Activated CD4-positive, alpha-beta memory T cell treated with anti-CD3 and anti-CD28 coated beads for 36 hours (primary cell): ENCODE measurements at regions not wholly inside any gene's neighbourhood (a gene's known extent, or its start where the extent isn't known, plus 50 kb on each side); places are given as distances from the start of the nearest gene placed in this dataset.
"Not testable (repeated sequence)": the region's sequence is repeated elsewhere in the genome, so short reads cannot be mapped to it uniquely, and the experiment has no call there.

Experiments used
- CTCF ChIA-PET: fragments of 350-600 bp; sonication (Branson Sonifier 250); formaldehyde crosslinking; loops from one replicate; lab custom pipeline; 2021; ENCODE audit warnings: antibody characterized with exemption, inconsistent platforms; lab: Charles Lee
- POLR2A ChIA-PET: fragments of 350-600 bp; sonication (Branson Sonifier 250); formaldehyde crosslinking; loops from one replicate; lab custom pipeline; 2021; ENCODE audit warnings: antibody characterized with exemption; lab: Charles Lee
- DNase-seq: peaks from one replicate; pipeline ENCODE4 v3.0.0-alpha.2; 2020
- H3K27ac Mint-ChIP-seq: one replicate; pipeline ENCODE4 v1.8.0; 2021; ENCODE audit warnings: mixed read lengths
- H3K27me3 Mint-ChIP-seq: one replicate; pipeline ENCODE4 v1.8.0; 2021; ENCODE audit warnings: mixed read lengths
- H3K36me3 Mint-ChIP-seq: one replicate; pipeline ENCODE4 v1.8.0; 2021; ENCODE audit warnings: mixed read lengths
- H3K4me1 Mint-ChIP-seq: one replicate; pipeline ENCODE4 v1.8.0; 2021; ENCODE audit warnings: low read depth, mixed read lengths
- H3K4me3 Mint-ChIP-seq: one replicate; pipeline ENCODE4 v1.8.0; 2021; ENCODE audit warnings: mild to moderate bottlenecking, mixed read lengths
- H3K9me3 Mint-ChIP-seq: one replicate; pipeline ENCODE4 v1.8.0; 2021; ENCODE audit warnings: mixed read lengths
- intact Hi-C: fragments of 100-400 bp; cut with micrococcal nuclease; formaldehyde crosslinking; loops from one replicate; pipeline ENCODE4 v1.15.1; 2023

DNA sequence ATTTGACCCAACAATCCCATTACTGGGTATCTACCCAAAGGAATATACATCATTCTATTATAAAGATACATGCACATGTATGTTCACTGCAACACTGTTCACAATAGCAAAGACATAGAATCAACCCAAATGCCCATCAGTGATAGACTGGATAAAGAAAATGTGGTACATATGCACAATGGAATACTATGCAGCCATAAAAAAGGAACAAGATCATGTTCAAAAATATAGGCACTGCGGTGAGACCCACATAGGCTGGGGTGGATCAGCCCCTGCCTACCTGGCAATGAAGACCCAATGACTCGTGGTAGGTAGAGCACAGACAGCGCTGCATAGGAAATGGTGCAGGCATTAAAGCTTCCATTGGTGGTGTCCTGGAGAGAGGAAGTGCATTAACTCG, 88.6 kb upstream of the NFIL3 start:
- H3K4me3 Mint-ChIP-seq, POLR2A ChIA-PET, H3K27ac Mint-ChIP-seq, intact Hi-C loops, H3K9me3 Mint-ChIP-seq, H3K36me3 Mint-ChIP-seq, DNase-seq, H3K4me1 Mint-ChIP-seq, CTCF ChIA-PET: not testable (repeated sequence)
- H3K27me3 Mint-ChIP-seq, result peaks cover 28% of the 10 kb centered on the region

DNA sequence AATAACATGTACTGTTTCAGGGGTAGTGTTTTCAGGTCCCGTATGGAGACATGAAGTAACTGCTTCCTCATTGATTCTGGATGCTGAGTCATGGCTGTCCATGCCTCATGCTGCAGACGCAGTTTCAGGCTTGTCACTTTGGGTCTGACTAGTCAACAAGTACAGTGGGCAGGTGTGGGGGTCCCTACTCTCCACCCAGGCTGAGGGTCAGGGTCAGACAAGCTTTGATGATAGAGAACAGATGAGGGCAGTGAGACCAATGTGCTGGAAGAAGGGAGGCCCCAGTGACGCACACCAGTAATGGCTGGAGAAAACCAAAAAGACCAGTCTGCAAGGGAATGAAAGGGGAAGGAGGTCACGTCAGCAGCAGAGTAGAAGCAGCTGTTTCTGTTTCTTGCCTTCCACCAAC, 80.0 kb upstream of the NFIL3 start:
- no peaks in the 10 kb centered on the region for H3K9me3 Mint-ChIP-seq
- DNase-seq, result no peak
- no peaks in the 10 kb centered on the region for H3K36me3 Mint-ChIP-seq
- intact Hi-C loops, result no loop called here
- POLR2A ChIA-PET, result no interaction called here
- H3K27me3 Mint-ChIP-seq, result peaks cover 15% of the 10 kb centered on the region
- peaks cover 8% of the 10 kb centered on the region for H3K4me1 Mint-ChIP-seq
- no peak overlapping the region for H3K4me3 Mint-ChIP-seq
- H3K27ac Mint-ChIP-seq, result no peak overlapping the region
- CTCF ChIA-PET, result interaction anchor here (0.9 kb wide), 1 partner anchor 589 kb away, joined by 3 read pairs; no protein-coding TSS in a partner anchor

DNA sequence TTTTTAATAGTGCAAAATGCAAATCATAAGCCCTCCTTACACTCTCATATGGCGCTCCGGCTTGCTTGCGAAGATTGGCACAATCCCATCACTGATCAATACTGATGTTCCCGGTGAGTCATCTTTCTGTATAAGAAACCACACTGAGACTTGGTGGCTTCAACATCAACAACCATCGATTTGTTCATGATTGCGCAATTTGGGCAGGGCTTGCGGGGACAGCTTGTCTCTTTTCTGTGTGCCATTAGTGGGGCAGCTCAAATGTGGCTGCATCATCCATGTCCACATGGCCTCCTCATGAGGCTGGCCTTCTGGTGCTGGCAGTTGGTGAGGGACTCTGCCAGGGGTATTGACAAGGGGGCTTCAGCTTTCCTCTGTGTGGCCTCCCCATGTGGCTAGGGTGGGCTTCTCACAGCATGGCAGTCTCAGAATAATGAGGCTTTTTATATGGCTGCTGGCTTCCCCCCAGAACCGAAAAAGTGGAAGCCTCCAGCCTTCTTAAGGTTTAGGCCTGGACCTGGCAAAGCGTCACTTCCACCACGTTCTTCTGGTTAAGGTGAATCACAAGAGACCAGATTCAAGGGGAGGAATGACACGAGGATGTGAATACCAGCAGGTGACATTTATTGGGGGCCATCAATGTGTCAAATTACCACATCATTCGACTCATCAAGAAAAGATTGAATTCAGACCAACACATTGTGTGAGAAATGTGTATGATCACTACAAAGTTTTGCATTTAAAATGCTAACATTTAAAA, 79.5 kb upstream of the NFIL3 start:
- no peak for DNase-seq
- H3K9me3 Mint-ChIP-seq, result no peaks in the 10 kb centered on the region
- POLR2A ChIA-PET, result no interaction called here
- no peak overlapping the region for H3K4me3 Mint-ChIP-seq
- no peaks in the 10 kb centered on the region for H3K36me3 Mint-ChIP-seq
- intact Hi-C loops, result no loop called here
- CTCF ChIA-PET, result interaction anchor here (0.9 kb wide), 1 partner anchor 588 kb away, joined by 3 read pairs; no protein-coding TSS in a partner anchor
- H3K27me3 Mint-ChIP-seq, result peaks cover 15% of the 10 kb centered on the region
- peaks cover 8% of the 10 kb centered on the region for H3K4me1 Mint-ChIP-seq
- H3K27ac Mint-ChIP-seq, result no peak overlapping the region

DNA sequence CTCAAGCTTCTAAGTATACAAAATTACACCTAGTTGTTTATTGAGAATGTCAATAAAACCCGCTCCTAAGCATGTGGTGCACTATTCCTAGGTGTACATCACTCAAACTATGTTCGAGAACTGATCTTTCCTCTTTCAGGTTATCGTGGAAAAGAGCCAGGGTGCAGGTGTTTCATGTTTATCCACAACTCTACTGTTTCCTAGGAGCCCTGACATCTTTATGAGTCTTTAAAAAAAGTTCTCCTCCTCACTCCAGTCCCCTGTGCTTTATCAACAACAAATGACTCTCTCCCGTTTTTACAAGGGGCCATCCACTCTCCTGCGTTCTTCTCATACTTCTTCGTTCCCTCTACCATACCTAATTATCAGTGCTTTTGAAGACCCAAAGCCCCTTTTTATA, 78.8 kb upstream of the NFIL3 start:
- H3K4me3 Mint-ChIP-seq, result no peak overlapping the region
- H3K4me1 Mint-ChIP-seq, result peaks cover 8% of the 10 kb centered on the region
- CTCF ChIA-PET, result no interaction called here
- H3K27me3 Mint-ChIP-seq, result peaks cover 13% of the 10 kb centered on the region
- no peak for DNase-seq
- no peaks in the 10 kb centered on the region for H3K9me3 Mint-ChIP-seq
- POLR2A ChIA-PET, result no interaction called here
- no peak overlapping the region for H3K27ac Mint-ChIP-seq
- intact Hi-C loops, result no loop called here
- no peaks in the 10 kb centered on the region for H3K36me3 Mint-ChIP-seq

DNA sequence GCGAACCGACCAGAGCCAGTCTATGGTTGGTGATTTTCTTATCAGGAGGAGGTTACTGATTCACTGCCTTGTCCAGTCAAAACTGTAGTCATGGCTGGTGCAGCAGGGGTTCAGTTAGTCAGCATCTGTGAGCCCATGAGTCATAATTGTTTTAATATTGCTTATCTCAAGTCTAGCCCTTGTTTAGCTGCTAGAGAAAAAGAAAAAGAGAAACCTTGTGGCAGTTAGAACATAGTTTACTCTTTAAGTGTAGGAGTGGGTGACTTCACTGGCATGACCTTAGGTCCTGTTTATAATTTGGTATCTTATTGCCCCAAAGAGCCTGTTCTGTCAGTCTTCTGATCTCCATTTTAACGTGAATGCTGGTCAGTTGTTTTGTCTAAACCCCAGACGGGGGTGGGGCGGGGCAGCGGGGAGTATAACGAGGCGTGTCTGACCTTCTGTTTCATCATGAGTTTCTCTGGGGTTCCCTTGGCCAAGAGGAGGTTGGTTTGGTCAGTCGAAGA, 76.9 kb upstream of the NFIL3 start:
- peak; percentile 52 for DNase-seq
- H3K27me3 Mint-ChIP-seq, result peaks cover 11% of the 10 kb centered on the region
- ChIA-PET POLR2A (interaction anchor here (1.2 kb wide), 1 partner anchor 142 kb away, joined by 4 read pairs; no protein-coding TSS in a partner anchor), CTCF (interaction anchor here (1.0 to 1.5 kb wide), 2 partner anchors 466 to 586 kb away, joined by 3 to 4 read pairs; no protein-coding TSS in a partner anchor)
- no peak overlapping the region for H3K4me3 Mint-ChIP-seq
- intact Hi-C loops, result no loop called here
- no peak overlapping the region for H3K27ac Mint-ChIP-seq
- H3K9me3 Mint-ChIP-seq, result no peaks in the 10 kb centered on the region
- H3K4me1 Mint-ChIP-seq, result peaks cover 8% of the 10 kb centered on the region
- H3K36me3 Mint-ChIP-seq, result no peaks in the 10 kb centered on the region

DNA sequence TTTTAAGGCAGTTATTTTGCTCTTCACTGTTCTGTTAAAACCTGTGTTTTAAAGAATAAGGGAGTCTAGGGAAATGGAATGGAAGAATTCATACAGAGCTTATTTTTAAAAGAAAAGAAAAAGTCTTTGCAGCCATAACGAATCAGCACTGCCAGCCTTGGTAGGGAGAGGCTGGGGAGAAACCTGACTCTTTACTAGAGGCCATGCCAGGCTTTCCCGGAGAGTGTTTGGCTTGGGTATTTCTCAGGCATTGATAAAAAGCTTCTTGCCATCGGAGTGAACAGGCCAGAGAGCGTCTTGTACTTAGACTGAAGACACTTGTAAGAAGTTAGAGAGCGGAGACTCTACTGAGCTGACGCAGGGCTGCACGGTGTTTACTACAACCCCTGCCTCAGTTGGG, 72.7 kb upstream of the NFIL3 start:
- peaks cover 6% of the 10 kb centered on the region for H3K27me3 Mint-ChIP-seq
- CTCF ChIA-PET, result no interaction called here
- intact Hi-C loops, result no loop called here
- no peak for DNase-seq
- H3K4me1 Mint-ChIP-seq, result peaks cover 8% of the 10 kb centered on the region
- POLR2A ChIA-PET, result no interaction called here
- no peak overlapping the region for H3K4me3 Mint-ChIP-seq
- H3K9me3 Mint-ChIP-seq, result no peaks in the 10 kb centered on the region
- no peak overlapping the region for H3K27ac Mint-ChIP-seq
- H3K36me3 Mint-ChIP-seq, result no peaks in the 10 kb centered on the region

DNA sequence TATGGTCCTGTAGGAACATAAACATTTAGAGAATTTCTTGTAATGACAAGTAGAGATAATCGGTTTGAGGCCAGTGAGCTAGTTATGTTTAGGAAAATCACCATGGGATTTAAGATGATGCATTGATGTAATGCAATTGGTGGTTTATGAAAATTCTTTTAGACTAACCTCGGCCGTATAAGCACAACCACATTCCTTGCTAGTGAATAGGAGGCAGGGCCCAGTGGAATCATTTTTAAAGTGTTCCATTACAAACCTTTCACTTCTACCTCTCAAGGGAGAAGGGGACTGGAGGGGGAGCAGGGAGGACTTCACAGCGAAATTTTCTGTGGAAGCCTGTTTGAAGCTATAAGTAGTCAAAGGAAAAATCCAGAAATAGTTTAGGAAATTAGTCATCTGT, 71.8 kb upstream of the NFIL3 start:
- Mint-ChIP-seq H3K36me3 (no peaks in the 10 kb centered on the region), H3K27me3 (peaks cover 9% of the 10 kb centered on the region), H3K4me1 (peaks cover 4% of the 10 kb centered on the region), H3K4me3 (no peak overlapping the region), H3K9me3 (no peaks in the 10 kb centered on the region), H3K27ac (no peak overlapping the region)
- CTCF ChIA-PET, result no interaction called here
- intact Hi-C loops, result no loop called here
- POLR2A ChIA-PET, result no interaction called here
- no peak for DNase-seq

DNA sequence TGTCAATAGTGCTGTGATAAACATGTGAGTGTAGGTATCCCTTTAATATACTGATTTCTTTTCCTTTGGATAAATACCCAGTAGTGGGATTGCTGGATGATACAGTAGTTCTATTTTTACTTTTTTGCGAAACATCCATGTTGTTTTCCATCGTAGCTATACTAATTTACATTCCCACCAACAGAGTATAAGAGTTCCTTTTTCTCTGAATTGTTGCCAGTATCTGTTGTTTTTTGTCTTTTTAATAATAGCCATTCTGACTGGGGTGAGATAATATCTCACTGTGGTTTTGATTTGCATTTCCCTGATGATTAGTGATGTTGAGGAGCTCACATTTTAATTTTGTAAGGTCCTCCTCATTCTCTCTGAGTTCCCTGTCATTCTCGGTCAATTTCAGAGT, 71.1 kb upstream of the NFIL3 start:
- Mint-ChIP-seq H3K36me3 (no peaks in the 10 kb centered on the region), H3K4me1 (no peaks in the 10 kb centered on the region), H3K9me3 (no peaks in the 10 kb centered on the region), H3K27ac (no peak overlapping the region), H3K27me3 (peaks cover 6% of the 10 kb centered on the region), H3K4me3 (no peak overlapping the region)
- DNase-seq, result no peak
- intact Hi-C loops, result no loop called here
- CTCF ChIA-PET, result no interaction called here
- POLR2A ChIA-PET, result no interaction called here

DNA sequence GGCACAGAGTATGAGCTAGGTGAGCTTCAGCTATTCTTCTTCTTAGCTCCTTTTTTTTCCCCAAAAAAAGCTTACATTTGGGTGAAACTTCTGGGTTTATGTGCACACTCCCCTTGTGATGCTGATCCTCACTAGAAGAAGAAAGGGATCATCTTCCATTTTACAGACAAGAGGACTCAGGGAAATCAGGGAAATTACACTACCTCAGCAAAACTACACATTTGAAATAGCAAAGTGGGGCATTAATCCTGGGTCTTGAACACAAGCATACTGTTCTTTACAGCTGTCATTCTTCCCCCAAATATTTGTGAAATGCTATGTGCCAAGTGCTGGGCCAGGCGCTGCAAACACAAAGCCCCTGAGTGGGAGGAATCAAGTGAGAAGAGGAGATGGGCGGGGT, 68.6 kb upstream of the NFIL3 start:
- H3K27ac Mint-ChIP-seq, result no peak overlapping the region
- POLR2A ChIA-PET, result no interaction called here
- no peaks in the 10 kb centered on the region for H3K36me3 Mint-ChIP-seq
- H3K4me3 Mint-ChIP-seq, result no peak overlapping the region
- no peak for DNase-seq
- H3K27me3 Mint-ChIP-seq, result peaks cover 4% of the 10 kb centered on the region
- CTCF ChIA-PET, result no interaction called here
- H3K4me1 Mint-ChIP-seq, result no peaks in the 10 kb centered on the region
- H3K9me3 Mint-ChIP-seq, result no peaks in the 10 kb centered on the region
- intact Hi-C loops, result no loop called here

DNA sequence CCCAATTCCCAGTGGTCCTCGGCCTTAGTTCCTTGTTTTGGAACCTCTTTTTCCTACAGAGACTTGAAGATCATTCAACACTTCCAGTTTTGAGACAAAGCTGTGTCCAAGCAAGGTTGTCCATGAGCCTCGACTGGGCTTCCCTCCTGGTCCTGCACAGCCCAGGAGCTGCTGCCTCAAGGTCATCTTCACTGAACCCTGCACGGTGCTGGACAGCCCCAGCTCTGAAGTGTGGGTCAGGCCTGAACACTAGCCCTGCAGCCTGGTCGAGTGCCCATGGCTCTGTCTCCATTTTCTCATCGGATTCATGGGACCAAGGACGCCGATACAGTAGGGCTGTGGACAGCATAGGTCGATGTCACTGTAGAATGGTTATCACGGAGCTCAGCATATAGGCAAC, 68.0 kb upstream of the NFIL3 start:
- POLR2A ChIA-PET, result no interaction called here
- H3K27me3 Mint-ChIP-seq, result peaks cover 4% of the 10 kb centered on the region
- no peaks in the 10 kb centered on the region for H3K4me1 Mint-ChIP-seq

DNA sequence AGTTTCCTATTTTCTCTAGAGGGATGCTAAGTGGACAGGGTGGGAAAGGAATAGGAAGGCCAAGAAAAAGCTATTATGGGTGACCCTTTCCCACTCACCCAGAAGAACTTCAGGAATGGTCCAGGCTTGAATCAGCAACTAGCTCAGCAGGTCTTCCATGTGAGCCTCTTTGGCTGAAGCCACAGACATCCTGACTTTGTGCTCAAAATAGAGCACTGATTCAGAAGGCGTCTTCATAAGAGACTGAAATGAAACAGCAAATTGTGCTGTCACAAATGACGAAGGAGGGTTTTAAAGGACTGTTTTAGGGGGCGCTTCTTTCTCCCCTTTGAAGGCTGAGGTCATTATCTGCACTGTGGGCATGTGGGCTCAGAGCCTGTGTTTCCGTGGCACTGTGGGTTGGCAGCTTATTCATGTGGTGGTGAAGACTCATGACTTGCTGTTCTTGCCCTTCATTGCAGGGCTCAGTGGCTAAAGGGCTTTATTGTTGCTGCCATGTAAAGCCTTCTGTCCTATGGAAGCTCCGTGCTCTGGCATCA, 65.8 kb upstream of the NFIL3 start:
- no peaks in the 10 kb centered on the region for H3K9me3 Mint-ChIP-seq
- POLR2A ChIA-PET, result no interaction called here
- intact Hi-C loops, result no loop called here
- peaks cover 8% of the 10 kb centered on the region for H3K27me3 Mint-ChIP-seq
- no peaks in the 10 kb centered on the region for H3K4me1 Mint-ChIP-seq
- CTCF ChIA-PET, result interaction anchor here (0.6 kb wide), 1 partner anchor 31 kb away, joined by 3 read pairs; no protein-coding TSS in a partner anchor
- H3K36me3 Mint-ChIP-seq, result no peaks in the 10 kb centered on the region
- H3K4me3 Mint-ChIP-seq, result no peak overlapping the region
- H3K27ac Mint-ChIP-seq, result no peak overlapping the region
- peak; percentile 29 for DNase-seq

More for the DNA sequence above, 68.0 kb upstream of the NFIL3 start:
- DNase-seq, result no peak
- Mint-ChIP-seq H3K4me3 (no peak overlapping the region), H3K27ac (no peak overlapping the region), H3K36me3 (no peaks in the 10 kb centered on the region), H3K9me3 (no peaks in the 10 kb centered on the region)
- CTCF ChIA-PET, result no interaction called here
- intact Hi-C loops, result no loop called here

DNA sequence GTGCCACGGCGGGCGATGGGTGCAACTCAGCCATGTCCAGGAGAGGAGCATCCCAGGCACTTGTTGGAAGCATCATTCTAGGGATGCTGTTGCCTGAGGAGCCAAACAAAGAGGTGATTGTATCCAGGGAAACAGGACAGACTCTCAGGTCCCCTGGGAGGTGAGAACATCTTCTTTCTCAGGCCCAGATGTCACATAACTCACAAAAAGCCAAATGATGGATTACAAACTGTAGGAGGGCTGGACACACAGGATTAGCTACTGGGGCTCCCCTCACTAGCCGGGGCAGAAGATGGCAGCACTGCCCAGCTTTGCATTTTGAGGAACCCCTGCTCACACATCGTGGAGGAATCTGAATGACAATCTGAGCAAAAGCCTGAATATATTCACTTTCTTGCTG, 64.7 kb upstream of the NFIL3 start:
- no peaks in the 10 kb centered on the region for H3K36me3 Mint-ChIP-seq

More for the DNA sequence above, 64.7 kb upstream of the NFIL3 start:
- Mint-ChIP-seq H3K4me1 (no peaks in the 10 kb centered on the region), H3K27ac (no peak overlapping the region), H3K27me3 (peaks cover 9% of the 10 kb centered on the region), H3K9me3 (no peaks in the 10 kb centered on the region), H3K4me3 (no peak overlapping the region)
- DNase-seq, result no peak
- POLR2A ChIA-PET, result no interaction called here
- CTCF ChIA-PET, result interaction anchor here (1.4 kb wide), 1 partner anchor 573 kb away, joined by 3 read pairs; no protein-coding TSS in a partner anchor
- intact Hi-C loops, result no loop called here
